Progenitor cell of endocrine pancreas (in vitro differentiated cells): ENCODE measurements at regions not wholly inside any gene's neighbourhood (a gene's known extent, or its start where the extent isn't known, plus 50 kb on each side); places are given as distances from the start of the nearest gene placed in this dataset.

Experiments used
- DNase-seq: peaks from one replicate; pipeline ENCODE4 v3.0.0; 2021; ENCODE audit warnings: low spot score; ENCODE audit not compliant: unreplicated experiment
- H3K27ac Mint-ChIP-seq: 2 replicates; pipeline ENCODE4 v1.8.0; 2021; ENCODE audit warnings: mild to moderate bottlenecking, moderate library complexity, mixed read lengths
- H3K27me3 Mint-ChIP-seq: 2 replicates; pipeline ENCODE4 v1.8.0; 2021; ENCODE audit warnings: mixed read lengths
- H3K36me3 Mint-ChIP-seq: 2 replicates; pipeline ENCODE4 v1.8.0; 2022; ENCODE audit warnings: mixed read lengths; ENCODE audit not compliant: insufficient read depth
- H3K4me1 Mint-ChIP-seq: 2 replicates; pipeline ENCODE4 v1.8.0; 2021; ENCODE audit warnings: low read depth, mixed read lengths
- H3K4me3 Mint-ChIP-seq: 2 replicates; pipeline ENCODE4 v1.8.0; 2021; ENCODE audit warnings: low read depth, mild to moderate bottlenecking, moderate library complexity, mixed read lengths
- H3K9me3 Mint-ChIP-seq: 2 replicates; pipeline ENCODE4 v1.8.0; 2021; ENCODE audit warnings: low read depth, mixed read lengths
- CTCF ChIP-seq: fragments of 200-600 bp; sonication (generic); IDR thresholded peaks from one replicate; pipeline ENCODE4 v1.5.0; 2021; ENCODE audit warnings: antibody characterized with exemption, mild to moderate bottlenecking; ENCODE audit not compliant: unreplicated experiment

GRCh38 chr14:83133981-83134645 lies 1600.5 kb upstream of the SEL1L start:
- Mint-ChIP-seq H3K27ac (no peak overlapping the region), H3K9me3 (no peaks in the 10 kb centered on the region), H3K4me1 (peaks cover 31% of the 10 kb centered on the region), H3K4me3 (no peak overlapping the region), H3K36me3 (no peaks in the 10 kb centered on the region), H3K27me3 (no peaks in the 10 kb centered on the region)
- DNase-seq = no peak
- TF ChIP-seq CTCF = no peak

- DNase-seq = no peak
- Mint-ChIP-seq H3K4me3 (no peak overlapping the region), H3K27me3 (no peaks in the 10 kb centered on the region), H3K9me3 (no peaks in the 10 kb centered on the region), H3K4me1 (peaks cover 12% of the 10 kb centered on the region), H3K36me3 (no peaks in the 10 kb centered on the region), H3K27ac (no peak overlapping the region)
- TF ChIP-seq CTCF = no peak
Measured at GRCh38 chr14:83140756-83141155, 1607.1 kb upstream of the SEL1L start.

- Mint-ChIP-seq H3K27ac (no peak overlapping the region), H3K4me1 (no peaks in the 10 kb centered on the region), H3K36me3 (no peaks in the 10 kb centered on the region), H3K4me3 (no peak overlapping the region), H3K27me3 (no peaks in the 10 kb centered on the region), H3K9me3 (no peaks in the 10 kb centered on the region)
- TF ChIP-seq CTCF = no peak
- no peak for DNase-seq
Measured at GRCh38 chr14:83147006-83147405, 1613.4 kb upstream of the SEL1L start.

DNA sequence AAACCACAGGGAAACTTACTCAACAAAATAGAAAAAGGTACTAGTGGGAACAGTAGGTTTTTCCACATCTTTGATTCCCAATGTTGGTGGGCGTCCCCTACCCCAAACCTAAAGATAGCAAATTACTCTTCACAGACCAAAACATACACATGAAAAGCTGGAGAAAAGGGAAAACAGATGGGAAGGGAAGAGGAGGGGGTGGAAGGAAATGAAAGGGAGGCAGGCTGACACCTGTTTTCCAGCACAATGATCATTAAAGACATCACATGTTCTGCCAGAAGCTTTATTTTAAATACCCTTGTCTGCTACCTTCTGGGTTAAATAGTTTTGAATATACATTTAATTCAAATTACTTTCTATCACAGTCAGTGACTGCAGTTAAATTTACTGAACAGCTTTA lies 1617.9 kb upstream of the SEL1L start:
- H3K9me3 Mint-ChIP-seq = peaks cover 3% of the 10 kb centered on the region
- H3K4me3 Mint-ChIP-seq = no peak overlapping the region
- TF ChIP-seq CTCF = no peak
- no peak for DNase-seq
- H3K36me3 Mint-ChIP-seq = no peaks in the 10 kb centered on the region
- H3K27me3 Mint-ChIP-seq = no peaks in the 10 kb centered on the region
- no peak overlapping the region for H3K27ac Mint-ChIP-seq
- no peaks in the 10 kb centered on the region for H3K4me1 Mint-ChIP-seq

DNA sequence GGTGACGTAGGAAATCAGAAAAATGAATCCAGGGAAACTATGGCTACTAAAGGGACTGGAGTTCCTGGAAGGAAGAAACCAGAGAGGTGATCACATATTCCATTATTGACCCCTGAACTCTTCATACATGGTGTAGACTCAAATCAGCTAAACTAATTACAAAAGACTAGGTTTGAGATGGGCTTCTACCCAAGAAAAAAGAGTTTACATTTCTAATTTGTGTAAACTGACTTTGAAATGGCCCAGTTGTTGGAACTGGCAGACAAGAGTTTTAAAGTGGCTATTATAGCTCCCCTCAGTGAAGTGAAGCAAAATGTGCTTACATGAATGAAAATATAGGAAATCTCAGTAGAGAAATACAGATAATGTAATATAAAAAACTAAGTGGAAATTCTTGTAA lies 1619.4 kb upstream of the SEL1L start:
- Mint-ChIP-seq H3K36me3 (no peaks in the 10 kb centered on the region), H3K27me3 (no peaks in the 10 kb centered on the region), H3K4me3 (no peak overlapping the region), H3K4me1 (no peaks in the 10 kb centered on the region), H3K9me3 (peaks cover 3% of the 10 kb centered on the region), H3K27ac (no peak overlapping the region)
- no peak for DNase-seq
- TF ChIP-seq CTCF = no peak
